Gastrocnemius medialis (tissue), 4 donors: ENCODE measurements at regions not wholly inside any gene's neighbourhood (a gene's known extent, or its start where the extent isn't known, plus 50 kb on each side); places are given as distances from the start of the nearest gene placed in this dataset.

Experiments
- ATAC-seq, 2 donors: fragments of 150-250 bp; one replicate each; pipeline ENCODE4 v1.9.1; 2016
- DNase-seq, 2 donors: peaks; one replicate each; pipeline ENCODE4 v3.0.0-alpha.2; 2019
- H3K27ac ChIP-seq, 4 donors: fragments of 200-600 bp; sonication (generic); 1 replicate in 1 of 4; 2 replicates in 3 of 4; pipeline ENCODE4 v1.5.1; 2016 to 2018; ENCODE audit warnings: mild to moderate bottlenecking in 2 of 4, moderate library complexity in 1 of 4
- H3K27me3 ChIP-seq, 3 donors: fragments of 200-600 bp; sonication (generic) in 2 of 3; 1 replicate in 1 of 3; 2 replicates in 2 of 3; pipeline versions ENCODE4 v1.5.1 to v1.6.0; 2016 to 2019; ENCODE audit warnings: mild to moderate bottlenecking in 1 of 3, moderate library complexity in 1 of 3
- H3K36me3 ChIP-seq, 2 donors: fragments of 200-600 bp; sonication (generic) in 1 of 2; one replicate each; pipeline ENCODE4 v1.5.1; 2017 to 2018
- H3K4me1 ChIP-seq, 2 donors: fragments of 200-600 bp; sonication (generic) in 1 of 2; one replicate each; pipeline ENCODE4 v1.5.1; 2016 to 2017; ENCODE audit warnings: mild to moderate bottlenecking in 2 of 2
- H3K4me3 ChIP-seq, 4 donors: fragments of 200-600 bp; sonication (generic) in 3 of 4; 1 replicate in 1 of 4; 2 replicates in 3 of 4; pipeline ENCODE4 v1.5.1; 2016 to 2019; ENCODE audit warnings: mild to moderate bottlenecking in 2 of 4
- H3K9me3 ChIP-seq, 3 donors: fragments of 200-600 bp; sonication (generic) in 2 of 3; 1 replicate in 1 of 3; 2 replicates in 2 of 3; pipeline ENCODE4 v1.5.1; 2016 to 2019
- CTCF ChIP-seq, 5 experiments: fragments of 450-650 bp in 3 of 5; fragments of 200-600 bp in 2 of 5; sonication (generic) in 2 of 5; IDR thresholded peaks in 4 of 5; conservative IDR thresholded peaks in 1 of 5; 1 replicate in 4 of 5; 2 replicates in 1 of 5; pipeline ENCODE4 v1.5.1; 2016 to 2019; ENCODE audit warnings: antibody characterized with exemption in 5 of 5, mild to moderate bottlenecking in 3 of 5, moderate library complexity in 3 of 5
- POLR2A ChIP-seq, 2 donors: fragments of 450-650 bp; IDR thresholded peaks; one replicate each; pipeline ENCODE4 v1.6.1; 2017; ENCODE audit warnings: antibody characterized with exemption in 2 of 2, mild to moderate bottlenecking in 2 of 2, moderate library complexity in 2 of 2
- in situ Hi-C, 4 donors: fragments of 200-750 bp; cut with MboI; loops; one replicate each; pipeline versions ENCODE4 v1.15.0 to v1.8.0; 2017; ENCODE audit warnings: low sequenced_read_pairs in 4 of 4
- intact Hi-C: fragments of 100-400 bp; cut with DNase I; formaldehyde crosslinking; loops from one replicate; pipeline ENCODE4 v1.15.1; 2023; ENCODE audit warnings: low total_unique reads

GRCh38 chr5:23242891-23243290 lies 264.5 kb upstream of the PRDM9 start:
- Histone ChIP-seq H3K27ac (no peak overlapping the region), H3K27me3 (no peaks in the 10 kb centered on the region), H3K4me3 (no peak overlapping the region), H3K36me3 (no peaks in the 10 kb centered on the region), H3K4me1 (no peaks in the 10 kb centered on the region), H3K9me3 (no peaks in the 10 kb centered on the region)
- DNase-seq (no peak), ATAC-seq (no peak)
- no peak for TF ChIP-seq POLR2A (IDR thresholded peaks at IDR 0.05)
- TF ChIP-seq CTCF (IDR thresholded peaks at IDR 0.05 in 4 of 5, conservative IDR thresholded peaks at IDR 0.05 in 1 of 5) = no peak
- in situ Hi-C loops = no loop called here
- intact Hi-C loops = no loop called here

- Histone ChIP-seq H3K27ac (no peak overlapping the region), H3K27me3 (no peaks in the 10 kb centered on the region), H3K9me3 (no peaks in the 10 kb centered on the region), H3K36me3 (no peaks in the 10 kb centered on the region), H3K4me3 (no peak overlapping the region), H3K4me1 (no peaks in the 10 kb centered on the region)
- intact Hi-C loops (no loop called here), in situ Hi-C loops (no loop called here)
- TF ChIP-seq POLR2A (IDR thresholded peaks at IDR 0.05) (no peak), CTCF (IDR thresholded peaks at IDR 0.05 in 4 of 5, conservative IDR thresholded peaks at IDR 0.05 in 1 of 5) (no peak)
- ATAC-seq (no peak), DNase-seq (no peak)
These were observed 272.2 kb upstream of the PRDM9 start for GRCh38 chr5:23235246-23235645.

GRCh38 chr5:23234197-23234596 lies 273.2 kb upstream of the PRDM9 start:
- in situ Hi-C loops = no loop called here
- intact Hi-C loops = no loop called here
- Histone ChIP-seq H3K27me3 (no peaks in the 10 kb centered on the region), H3K36me3 (no peaks in the 10 kb centered on the region), H3K9me3 (no peaks in the 10 kb centered on the region), H3K27ac (no peak overlapping the region), H3K4me1 (no peaks in the 10 kb centered on the region), H3K4me3 (no peak overlapping the region)
- ATAC-seq (no peak), DNase-seq (no peak)
- TF ChIP-seq CTCF (IDR thresholded peaks at IDR 0.05 in 4 of 5, conservative IDR thresholded peaks at IDR 0.05 in 1 of 5) = no peak
- TF ChIP-seq POLR2A (IDR thresholded peaks at IDR 0.05) = no peak

- H3K27ac ChIP-seq = no peak overlapping the region
- no peaks in the 10 kb centered on the region for H3K27me3 ChIP-seq
- no peak overlapping the region for H3K4me3 ChIP-seq
- ATAC-seq (no peak), DNase-seq (no peak)
- no peaks in the 10 kb centered on the region for H3K4me1 ChIP-seq
- H3K9me3 ChIP-seq = no peaks in the 10 kb centered on the region
- in situ Hi-C loops = no loop called here
- TF ChIP-seq POLR2A (IDR thresholded peaks at IDR 0.05) = no peak
- no peak for TF ChIP-seq CTCF (IDR thresholded peaks at IDR 0.05 in 4 of 5, conservative IDR thresholded peaks at IDR 0.05 in 1 of 5)
- no peaks in the 10 kb centered on the region for H3K36me3 ChIP-seq
- intact Hi-C loops = no loop called here
These were observed 283.6 kb upstream of the PRDM9 start for GRCh38 chr5:23223846-23224245.

- Histone ChIP-seq H3K36me3 (no peaks in the 10 kb centered on the region), H3K27me3 (no peaks in the 10 kb centered on the region), H3K9me3 (no peaks in the 10 kb centered on the region), H3K4me1 (no peaks in the 10 kb centered on the region), H3K27ac (no peak overlapping the region), H3K4me3 (no peak overlapping the region)
- in situ Hi-C loops = no loop called here
- no peak for DNase-seq
- ATAC-seq = no peak
- no peak for TF ChIP-seq CTCF (IDR thresholded peaks at IDR 0.05 in 4 of 5, conservative IDR thresholded peaks at IDR 0.05 in 1 of 5)
- no peak for TF ChIP-seq POLR2A (IDR thresholded peaks at IDR 0.05)
- intact Hi-C loops = no loop called here
These were observed 285.6 kb upstream of the PRDM9 start for GRCh38 chr5:23221831-23222230.
